Inflammatory macrophage treated with lipopolysaccharide for 1 hour (primary cell): ENCODE measurements at regions not wholly inside any gene's neighbourhood (a gene's known extent, or its start where the extent isn't known, plus 50 kb on each side); places are given as distances from the start of the nearest gene placed in this dataset.
"Not testable (repeated sequence)": the region's sequence is repeated elsewhere in the genome, so short reads cannot be mapped to it uniquely, and the experiment has no call there.

Experiments
- DNase-seq, 2 donors: peaks; one replicate each; pipeline ENCODE4 v3.0.0-alpha.2; 2020 to 2022

- peak in 1 of 2 donors; percentile 18 for DNase-seq
Observed at GRCh38 chr3:31102196-31102879, 207.9 kb upstream of the GADL1 start.

GRCh38 chr3:31103181-31103580, 208.7 kb upstream of the GADL1 start:
- no peak for DNase-seq

GRCh38 chr3:31103623-31104180, 209.2 kb upstream of the GADL1 start:
- DNase-seq, result no peak

GRCh38 chr3:31105011-31105410, 210.6 kb upstream of the GADL1 start:
- no peak for DNase-seq

GRCh38 chr3:31105438-31106077, 211.1 kb upstream of the GADL1 start:
- DNase-seq, result peak; percentile 52 to 74

- DNase-seq, result no peak
Observed at GRCh38 chr3:31106204-31106603, 211.7 kb upstream of the GADL1 start.

GRCh38 chr3:31106912-31107311, 212.5 kb upstream of the GADL1 start:
- no peak for DNase-seq

- no peak for DNase-seq
Observed at GRCh38 chr3:31114929-31115283, 220.4 kb upstream of the GADL1 start.

- not testable (repeated sequence) for DNase-seq
Observed at GRCh38 chr3:31115531-31115930, 221.1 kb upstream of the GADL1 start.

- DNase-seq, result no peak
Observed at GRCh38 chr3:31116651-31117050, 222.2 kb upstream of the GADL1 start.

GRCh38 chr3:31117854-31118253, 223.4 kb upstream of the GADL1 start:
- DNase-seq, result no peak

- DNase-seq, result no peak
Observed at GRCh38 chr3:31124373-31124772, 229.9 kb upstream of the GADL1 start.

- DNase-seq, result no peak
Observed at GRCh38 chr3:31125413-31126020, 231.1 kb upstream of the GADL1 start.

- no peak for DNase-seq
Observed at GRCh38 chr3:31129241-31129640, 234.8 kb upstream of the GADL1 start.

GRCh38 chr3:31132132-31132769, 237.8 kb upstream of the GADL1 start:
- peak; percentile 1 to 27 for DNase-seq

GRCh38 chr3:31133541-31133940, 239.1 kb upstream of the GADL1 start:
- no peak for DNase-seq

GRCh38 chr3:31135546-31135945, 241.1 kb upstream of the GADL1 start:
- DNase-seq, result no peak

GRCh38 chr3:31137718-31138465, 243.4 kb upstream of the GADL1 start:
- no peak for DNase-seq

GRCh38 chr3:31140470-31140869, 246.0 kb upstream of the GADL1 start:
- no peak for DNase-seq

GRCh38 chr3:31142139-31142538, 247.7 kb upstream of the GADL1 start:
- no peak for DNase-seq

- no peak for DNase-seq
Observed at GRCh38 chr3:31142543-31142942, 248.1 kb upstream of the GADL1 start.

- no peak for DNase-seq
Observed at GRCh38 chr3:31145062-31145461, 250.6 kb upstream of the GADL1 start.

GRCh38 chr3:31147550-31147949, 253.1 kb upstream of the GADL1 start:
- no peak for DNase-seq
